ENCODE measurements at regions not wholly inside any gene's neighbourhood (a gene's known extent, or its start where the extent isn't known, plus 50 kb on each side); places are given as distances from the start of the nearest gene placed in this dataset.

DNA sequence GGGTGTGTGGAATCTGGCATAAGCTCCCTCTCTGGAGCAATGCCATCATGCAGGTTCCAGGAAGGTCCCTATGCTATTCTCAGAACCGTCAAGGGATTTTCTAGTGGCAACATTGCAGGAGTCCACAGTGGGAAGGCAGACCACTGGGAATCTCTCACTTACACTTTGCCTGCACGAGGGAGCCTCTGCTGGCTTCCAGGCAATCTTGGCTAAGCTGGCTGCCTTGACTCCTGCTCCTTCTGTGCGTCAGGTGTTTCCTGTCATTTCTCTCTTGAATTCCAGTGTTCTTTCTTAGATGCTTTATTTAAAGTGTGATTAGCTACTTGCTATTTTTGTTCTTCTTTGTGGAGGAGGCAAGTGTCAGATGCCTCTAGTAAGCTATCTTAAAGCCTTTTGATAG is 414.0 kb upstream of the ATP2B1 start:
- TF ChIP-seq, protein P1, sequence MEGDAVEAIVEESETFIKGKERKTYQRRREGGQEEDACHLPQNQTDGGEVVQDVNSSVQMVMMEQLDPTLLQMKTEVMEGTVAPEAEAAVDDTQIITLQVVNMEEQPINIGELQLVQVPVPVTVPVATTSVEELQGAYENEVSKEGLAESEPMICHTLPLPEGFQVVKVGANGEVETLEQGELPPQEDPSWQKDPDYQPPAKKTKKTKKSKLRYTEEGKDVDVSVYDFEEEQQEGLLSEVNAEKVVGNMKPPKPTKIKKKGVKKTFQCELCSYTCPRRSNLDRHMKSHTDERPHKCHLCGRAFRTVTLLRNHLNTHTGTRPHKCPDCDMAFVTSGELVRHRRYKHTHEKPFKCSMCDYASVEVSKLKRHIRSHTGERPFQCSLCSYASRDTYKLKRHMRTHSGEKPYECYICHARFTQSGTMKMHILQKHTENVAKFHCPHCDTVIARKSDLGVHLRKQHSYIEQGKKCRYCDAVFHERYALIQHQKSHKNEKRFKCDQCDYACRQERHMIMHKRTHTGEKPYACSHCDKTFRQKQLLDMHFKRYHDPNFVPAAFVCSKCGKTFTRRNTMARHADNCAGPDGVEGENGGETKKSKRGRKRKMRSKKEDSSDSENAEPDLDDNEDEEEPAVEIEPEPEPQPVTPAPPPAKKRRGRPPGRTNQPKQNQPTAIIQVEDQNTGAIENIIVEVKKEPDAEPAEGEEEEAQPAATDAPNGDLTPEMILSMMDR (IDR thresholded peaks at IDR 0.05): no peak
- TF ChIP-seq POLR2A (IDR thresholded peaks at IDR 0.05) (no peak), POLR2AphosphoS5 (IDR thresholded peaks at IDR 0.05) (no peak)
